Liver (tissue), 8 donors: ENCODE measurements at regions not wholly inside any gene's neighbourhood (a gene's known extent, or its start where the extent isn't known, plus 50 kb on each side); places are given as distances from the start of the nearest gene placed in this dataset.

Experiments
- DNase-seq: peaks from one replicate; pipeline ENCODE4 v3.0.0-alpha.2; 2017; ENCODE audit warnings: low spot score
- H3K27ac ChIP-seq, 2 donors: one replicate each; pipeline ENCODE4 v1.7.0; 2013; ENCODE audit warnings: inconsistent platforms in 2 of 2, low read length in 2 of 2, control low read depth in 1 of 2, low read depth in 1 of 2, mild to moderate bottlenecking in 1 of 2
- H3K27me3 ChIP-seq, 4 donors: one replicate each; pipeline versions ENCODE4 v1.6.1 to v1.7.0; 2013; ENCODE audit warnings: low read length in 3 of 4, inconsistent platforms in 1 of 4, mild to moderate bottlenecking in 1 of 4, moderate library complexity in 1 of 4; ENCODE audit not compliant: control insufficient read depth in 4 of 4, insufficient read depth in 4 of 4
- H3K36me3 ChIP-seq, 4 donors: one replicate each; pipeline versions ENCODE4 v1.6.1 to v1.7.0; 2013; ENCODE audit warnings: low read length in 3 of 4, mild to moderate bottlenecking in 3 of 4, low read depth in 1 of 4, moderate library complexity in 1 of 4; ENCODE audit not compliant: control insufficient read depth in 4 of 4, insufficient read depth in 3 of 4
- H3K4me1 ChIP-seq, 4 donors: one replicate each; pipeline versions ENCODE4 v1.6.1 to v1.7.0; 2013; ENCODE audit warnings: low read length in 3 of 4, mild to moderate bottlenecking in 3 of 4, moderate library complexity in 1 of 4; ENCODE audit not compliant: control insufficient read depth in 4 of 4, insufficient read depth in 4 of 4
- H3K4me3 ChIP-seq, 3 donors: one replicate each; pipeline versions ENCODE4 v1.6.1 to v1.7.0; 2013; ENCODE audit warnings: low read length in 3 of 3, control low read depth in 1 of 3, low read depth in 1 of 3, mild to moderate bottlenecking in 1 of 3
- H3K9ac ChIP-seq, 2 donors: one replicate each; pipeline ENCODE4 v1.7.0; 2013; ENCODE audit warnings: low read length in 2 of 2, mild to moderate bottlenecking in 2 of 2, moderate library complexity in 2 of 2, control low read depth in 1 of 2, low read depth in 1 of 2
- H3K9me3 ChIP-seq, 4 donors: one replicate each; pipeline versions ENCODE4 v1.6.1 to v1.7.0; 2013; ENCODE audit warnings: low read length in 3 of 4; ENCODE audit not compliant: control insufficient read depth in 4 of 4
- CTCF ChIP-seq: fragments of 150-350 bp; IDR thresholded peaks from 2 replicates; pipeline ENCODE4 v1.5.1; 2017; ENCODE audit warnings: improper control_type of control experiment, low read depth, low read length; ENCODE audit not compliant: missing input control
- EGR1 ChIP-seq, 2 donors: IDR thresholded peaks; 2 replicates each; pipeline ENCODE4 v1.6.1; 2016 to 2018; ENCODE audit warnings: antibody characterized with exemption in 2 of 2, low read depth in 2 of 2
- GABPA ChIP-seq, 2 donors: IDR thresholded peaks in 1 of 2; conservative IDR thresholded peaks in 1 of 2; 2 replicates each; pipeline ENCODE4 v1.6.1; 2016; ENCODE audit warnings: antibody characterized with exemption in 2 of 2, mild to moderate bottlenecking in 1 of 2, moderate library complexity in 1 of 2
- HNF4A ChIP-seq, 2 donors: conservative IDR thresholded peaks; 2 replicates each; pipeline ENCODE4 v1.6.1; 2016; ENCODE audit warnings: antibody characterized with exemption in 2 of 2, mild to moderate bottlenecking in 2 of 2
- HNF4G ChIP-seq: IDR thresholded peaks from 2 replicates; pipeline ENCODE4 v1.6.1; 2016; ENCODE audit warnings: antibody characterized with exemption
- JUND ChIP-seq, 2 donors: IDR thresholded peaks; 2 replicates each; pipeline ENCODE4 v1.6.1; 2016; ENCODE audit warnings: antibody characterized with exemption in 2 of 2
- MAX ChIP-seq: IDR thresholded peaks from 2 replicates; pipeline ENCODE4 v1.6.1; 2016; ENCODE audit warnings: antibody characterized with exemption
- NR2F2 ChIP-seq: IDR thresholded peaks from 2 replicates; pipeline ENCODE4 v1.6.1; 2016; ENCODE audit warnings: antibody characterized with exemption
- RXRA ChIP-seq, 2 donors: IDR thresholded peaks; 2 replicates each; pipeline ENCODE4 v1.6.1; 2017 to 2018; ENCODE audit warnings: antibody characterized with exemption in 2 of 2, mild to moderate bottlenecking in 1 of 2
- SP1 ChIP-seq: IDR thresholded peaks from 2 replicates; pipeline ENCODE4 v1.6.1; 2018; ENCODE audit warnings: antibody characterized with exemption, mild to moderate bottlenecking
- TAF1 ChIP-seq: conservative IDR thresholded peaks from 2 replicates; pipeline ENCODE4 v1.6.1; 2016; ENCODE audit warnings: antibody characterized with exemption, mild to moderate bottlenecking
- YY1 ChIP-seq: IDR thresholded peaks from 2 replicates; pipeline ENCODE4 v1.6.1; 2016; ENCODE audit warnings: antibody characterized with exemption, mild to moderate bottlenecking
- ZBTB33 ChIP-seq: IDR thresholded peaks from 2 replicates; pipeline ENCODE4 v1.6.1; 2016; ENCODE audit warnings: antibody characterized with exemption
- WGBS: extraction: QIAGEN DNeasy Blood & Tissue Kit; methylation state at CpG from one replicate; pipeline ENCODE4 v1.1.7; 2013; 5-methylcytosine and 5-hydroxymethylcytosine counted together
- donor health status: healthy.
- donor health status: healthy.
- donor health status: healthy.
- donor health status: healthy.
- donor health status: healthy.

GRCh38 chr10:44516891-44517290 lies 132.0 kb upstream of the CXCL12 start:
- Histone ChIP-seq H3K27ac (no peak overlapping the region), H3K9me3 (no peaks in the 10 kb centered on the region), H3K36me3 (no peaks in the 10 kb centered on the region), H3K4me3 (no peak overlapping the region), H3K4me1 (no peaks in the 10 kb centered on the region), H3K27me3 (no peaks in the 10 kb centered on the region), H3K9ac (no peak overlapping the region)
- TF ChIP-seq HNF4A (conservative IDR thresholded peaks at IDR 0.05) (no peak), SP1 (no peak), RXRA (IDR thresholded peaks at IDR 0.05) (no peak), ZBTB33 (no peak), NR2F2 (no peak)
- WGBS: 80% methylated on average over 6 of the region's 6 CpGs
- no peak for DNase-seq

- 59% methylated on average over 7 of the region's 7 CpGs for WGBS
- Histone ChIP-seq H3K27ac (no peak overlapping the region), H3K4me3 (no peak overlapping the region), H3K36me3 (no peaks in the 10 kb centered on the region), H3K27me3 (no peaks in the 10 kb centered on the region), H3K9ac (no peak overlapping the region), H3K9me3 (no peaks in the 10 kb centered on the region), H3K4me1 (no peaks in the 10 kb centered on the region)
- no peak for DNase-seq
- TF ChIP-seq GABPA (IDR thresholded peaks at IDR 0.05 in 1 of 2, conservative IDR thresholded peaks at IDR 0.05 in 1 of 2) (no peak), EGR1 (IDR thresholded peaks at IDR 0.05; ENCODE audit: low read depth in 2 of 2) (no peak), JUND (IDR thresholded peaks at IDR 0.05) (no peak), YY1 (no peak), HNF4G (no peak), HNF4A (conservative IDR thresholded peaks at IDR 0.05) (no peak), SP1 (no peak), TAF1 (no peak)
Observed at GRCh38 chr10:44517635-44518034, 132.7 kb upstream of the CXCL12 start.

GRCh38 chr10:44519361-44519760 lies 134.5 kb upstream of the CXCL12 start:
- Histone ChIP-seq H3K9ac (no peak overlapping the region), H3K36me3 (no peaks in the 10 kb centered on the region), H3K27me3 (no peaks in the 10 kb centered on the region), H3K4me1 (no peaks in the 10 kb centered on the region), H3K9me3 (no peaks in the 10 kb centered on the region), H3K4me3 (no peak overlapping the region), H3K27ac (no peak overlapping the region)
- DNase-seq: no peak
- WGBS: 18% methylated on average over 2 of the region's 2 CpGs
- TF ChIP-seq NR2F2: no peak
- no peak for TF ChIP-seq MAX
- no peak for TF ChIP-seq EGR1 (IDR thresholded peaks at IDR 0.05; ENCODE audit: low read depth in 2 of 2)
- TF ChIP-seq CTCF: no peak
